ENCODE measurements at regions not wholly inside any gene's neighbourhood (a gene's known extent, or its start where the extent isn't known, plus 50 kb on each side); places are given as distances from the start of the nearest gene placed in this dataset.

DNA sequence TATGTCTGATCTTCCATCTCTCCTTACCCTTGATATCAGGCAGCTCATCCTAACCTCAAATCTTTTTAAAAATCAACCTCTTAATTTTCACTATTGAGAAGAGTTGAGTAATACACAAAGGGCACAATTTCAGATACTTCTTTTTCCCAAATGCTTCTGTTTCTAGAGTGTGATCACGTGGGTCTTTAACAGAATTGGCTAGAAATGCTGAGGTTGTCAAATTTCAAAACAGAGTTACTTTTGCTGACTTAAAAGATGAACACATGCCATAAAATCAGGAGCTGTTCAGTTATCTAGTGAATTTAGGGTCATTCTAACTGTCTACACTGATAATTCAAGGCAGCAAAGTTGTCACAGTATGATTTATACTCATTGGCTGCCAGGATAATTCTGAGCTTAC is 63.6 kb upstream of the NGF start:
- ChIA-PET CTCF (no interaction called here), POLR2A (no interaction called here)
- Histone ChIP-seq H3K4me3 (ENCODE audit: low read depth, low read length) (no peak overlapping the region), H3K27me3 (ENCODE audit: control insufficient read depth, insufficient read depth, low read length) (no peaks in the 10 kb centered on the region), H3K9me3 (ENCODE audit: control insufficient read depth, insufficient read depth, low read length) (no peaks in the 10 kb centered on the region), H3K27ac (ENCODE audit: low read depth, low read length) (no peak overlapping the region)
- DNase-seq (ENCODE audit: low read depth, low spot score), result no peak
- TF ChIP-seq, protein P1, sequence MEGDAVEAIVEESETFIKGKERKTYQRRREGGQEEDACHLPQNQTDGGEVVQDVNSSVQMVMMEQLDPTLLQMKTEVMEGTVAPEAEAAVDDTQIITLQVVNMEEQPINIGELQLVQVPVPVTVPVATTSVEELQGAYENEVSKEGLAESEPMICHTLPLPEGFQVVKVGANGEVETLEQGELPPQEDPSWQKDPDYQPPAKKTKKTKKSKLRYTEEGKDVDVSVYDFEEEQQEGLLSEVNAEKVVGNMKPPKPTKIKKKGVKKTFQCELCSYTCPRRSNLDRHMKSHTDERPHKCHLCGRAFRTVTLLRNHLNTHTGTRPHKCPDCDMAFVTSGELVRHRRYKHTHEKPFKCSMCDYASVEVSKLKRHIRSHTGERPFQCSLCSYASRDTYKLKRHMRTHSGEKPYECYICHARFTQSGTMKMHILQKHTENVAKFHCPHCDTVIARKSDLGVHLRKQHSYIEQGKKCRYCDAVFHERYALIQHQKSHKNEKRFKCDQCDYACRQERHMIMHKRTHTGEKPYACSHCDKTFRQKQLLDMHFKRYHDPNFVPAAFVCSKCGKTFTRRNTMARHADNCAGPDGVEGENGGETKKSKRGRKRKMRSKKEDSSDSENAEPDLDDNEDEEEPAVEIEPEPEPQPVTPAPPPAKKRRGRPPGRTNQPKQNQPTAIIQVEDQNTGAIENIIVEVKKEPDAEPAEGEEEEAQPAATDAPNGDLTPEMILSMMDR (IDR thresholded peaks at IDR 0.05; ENCODE audit: low read depth, low read length), result no peak

DNA sequence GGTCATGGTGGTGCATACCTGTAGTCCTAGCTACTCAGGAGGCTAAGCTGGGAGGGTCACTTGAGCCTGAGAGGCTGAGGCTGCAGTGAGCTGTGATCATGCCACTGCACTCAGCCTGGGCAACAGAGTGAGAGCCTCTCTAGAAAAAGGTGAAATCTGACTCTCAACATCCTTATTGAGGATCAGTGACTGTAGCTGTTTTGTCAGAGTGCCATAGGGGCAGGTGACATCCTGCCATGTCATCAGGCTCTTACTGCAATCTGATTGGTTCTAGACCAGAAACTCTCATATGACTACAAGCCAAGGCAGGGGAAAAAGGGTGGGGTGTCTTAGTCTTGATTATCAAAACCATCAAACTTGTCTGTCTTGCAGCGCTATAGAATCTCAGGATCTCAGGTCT is 62.8 kb upstream of the NGF start:
- DNase-seq (ENCODE audit: low read depth, low spot score), result no peak
- TF ChIP-seq, protein P1 (IDR thresholded peaks at IDR 0.05; ENCODE audit: low read depth, low read length), result no peak
- H3K9me3 ChIP-seq (ENCODE audit: control insufficient read depth, insufficient read depth, low read length), result no peaks in the 10 kb centered on the region
- H3K27me3 ChIP-seq (ENCODE audit: control insufficient read depth, insufficient read depth, low read length), result no peaks in the 10 kb centered on the region
- H3K4me3 ChIP-seq (ENCODE audit: low read depth, low read length), result no peak overlapping the region
- CTCF ChIA-PET, result no interaction called here
- H3K27ac ChIP-seq (ENCODE audit: low read depth, low read length), result no peak overlapping the region
- POLR2A ChIA-PET, result no interaction called here

DNA sequence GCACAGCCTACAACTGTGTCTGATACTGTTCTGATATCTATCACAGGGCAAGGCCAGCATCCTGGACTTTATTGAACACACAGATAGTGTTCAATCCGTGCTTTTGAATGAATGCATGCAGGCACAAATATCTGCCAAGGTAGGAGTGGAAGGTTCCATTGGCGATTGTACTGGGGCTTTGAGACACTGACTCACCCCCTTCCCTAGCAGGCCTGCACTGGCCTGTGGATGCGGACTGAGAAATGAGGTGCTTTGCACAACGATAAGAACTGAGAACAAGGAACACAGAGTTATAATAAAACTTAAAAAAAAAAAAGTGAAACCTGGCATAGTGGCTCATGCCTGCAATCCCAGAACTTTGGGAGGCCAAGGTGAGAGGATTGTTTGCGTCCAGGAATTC is 62.4 kb upstream of the NGF start:
- H3K27ac ChIP-seq (ENCODE audit: low read depth, low read length), result no peak overlapping the region
- H3K4me3 ChIP-seq (ENCODE audit: low read depth, low read length), result no peak overlapping the region
- no peaks in the 10 kb centered on the region; the same call in 1 of the 2 replicates for H3K9me3 ChIP-seq (ENCODE audit: control insufficient read depth, insufficient read depth, low read length)
- ChIA-PET POLR2A (no interaction called here), CTCF (no interaction called here)
- TF ChIP-seq, protein P1 (IDR thresholded peaks at IDR 0.05; ENCODE audit: low read depth, low read length), result no peak
- no peaks in the 10 kb centered on the region for H3K27me3 ChIP-seq (ENCODE audit: control insufficient read depth, insufficient read depth, low read length)
- DNase-seq (ENCODE audit: low read depth, low spot score), result no peak

DNA sequence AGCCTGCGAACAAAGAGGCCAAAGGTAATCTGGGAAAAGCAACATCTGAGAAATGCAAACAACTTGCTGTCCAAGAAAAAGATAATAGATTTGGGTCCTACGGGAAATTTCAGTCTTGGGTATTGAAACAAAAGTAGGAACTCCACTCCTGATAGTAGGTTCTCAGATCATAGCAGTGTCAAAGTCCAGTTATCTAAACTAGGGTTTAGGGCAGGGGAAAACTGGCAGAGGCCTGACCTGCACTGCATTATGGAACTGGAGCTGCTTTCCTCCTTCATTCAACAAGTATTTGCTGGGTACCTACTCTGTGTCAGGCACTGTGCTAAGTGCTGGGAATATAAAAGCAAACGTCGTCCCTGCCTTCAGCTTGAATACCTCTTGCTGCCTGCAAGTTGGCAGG is 60.7 kb upstream of the NGF start:
- no peak for DNase-seq (ENCODE audit: low read depth, low spot score)
- POLR2A ChIA-PET, result no interaction called here
- Histone ChIP-seq H3K4me3 (ENCODE audit: low read depth, low read length) (no peak overlapping the region), H3K27ac (ENCODE audit: low read depth, low read length) (no peak overlapping the region), H3K27me3 (ENCODE audit: control insufficient read depth, insufficient read depth, low read length) (no peaks in the 10 kb centered on the region), H3K9me3 (ENCODE audit: control insufficient read depth, insufficient read depth, low read length) (no peaks in the 10 kb centered on the region; the same call in 1 of the 2 replicates)
- CTCF ChIA-PET, result no interaction called here
- TF ChIP-seq, protein P1 (IDR thresholded peaks at IDR 0.05; ENCODE audit: low read depth, low read length), result no peak

Data from AG04450 (cell line).